HK-2 (cell line): ENCODE measurements at regions not wholly inside any gene's neighbourhood (a gene's known extent, or its start where the extent isn't known, plus 50 kb on each side); places are given as distances from the start of the nearest gene placed in this dataset.
"Not testable (repeated sequence)": the region's sequence is repeated elsewhere in the genome, so short reads cannot be mapped to it uniquely, and the experiment has no call there.

Experiments
- DNase-seq: peaks from one replicate; pipeline ENCODE4 v3.0.0-alpha.2; 2018; ENCODE audit not compliant: unreplicated experiment

DNA sequence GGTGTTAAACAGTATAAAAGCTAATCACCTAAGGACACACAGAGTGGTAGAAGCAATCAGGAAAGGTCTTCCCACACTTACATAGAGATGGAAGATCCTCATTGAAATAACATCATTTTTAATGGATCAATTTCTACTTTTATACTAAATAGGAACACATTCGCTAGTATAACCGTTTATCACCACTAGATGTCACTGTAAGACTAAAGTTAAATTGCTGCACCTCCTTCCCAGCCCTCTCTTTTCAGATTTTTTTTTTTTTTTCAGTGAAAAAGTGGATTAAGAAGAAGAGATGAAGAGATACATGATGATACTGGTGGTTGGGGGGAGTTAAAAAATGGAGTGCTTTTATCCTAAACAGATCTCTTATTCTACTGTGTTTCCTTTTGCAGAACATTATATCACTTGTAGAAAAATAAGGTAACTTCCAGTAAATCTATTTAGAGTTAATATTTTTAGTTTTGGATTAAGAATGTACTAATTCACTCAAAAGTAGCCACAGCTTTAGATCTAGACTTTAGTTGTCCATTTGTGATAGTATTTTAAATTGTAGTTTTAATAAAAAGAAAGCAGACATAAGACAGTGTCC is 116.9 kb upstream of the ARRDC3 start:
- DNase-seq = no peak

GRCh38 chr5:91495699-91496098 is 112.6 kb upstream of the ARRDC3 start:
- DNase-seq = no peak

DNA sequence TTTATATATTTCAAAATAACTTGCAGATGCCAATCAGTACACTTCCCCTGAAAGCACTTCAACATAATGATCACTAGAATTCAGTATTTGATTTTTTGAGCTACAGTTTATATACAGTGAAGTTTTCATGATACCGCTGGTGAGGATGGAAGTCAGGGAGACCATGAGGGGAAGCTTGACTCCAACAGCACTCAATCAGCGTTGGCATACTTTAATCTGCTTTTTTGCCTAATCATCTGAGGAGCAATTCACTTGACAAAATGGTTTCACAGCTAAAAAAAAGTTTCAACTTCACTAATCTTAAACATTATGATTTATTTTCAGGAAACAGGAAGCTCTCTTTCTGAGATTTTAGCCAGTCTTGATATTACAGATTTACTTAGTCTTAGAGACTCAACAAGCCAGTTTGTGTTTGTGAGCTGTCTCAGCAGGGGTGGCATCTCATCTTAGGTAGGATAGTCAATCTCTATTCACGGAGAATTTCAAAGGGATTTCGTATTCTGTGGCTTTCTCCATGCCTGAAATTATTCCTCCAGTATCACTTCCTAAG is 111.4 kb upstream of the ARRDC3 start:
- DNase-seq = no peak

DNA sequence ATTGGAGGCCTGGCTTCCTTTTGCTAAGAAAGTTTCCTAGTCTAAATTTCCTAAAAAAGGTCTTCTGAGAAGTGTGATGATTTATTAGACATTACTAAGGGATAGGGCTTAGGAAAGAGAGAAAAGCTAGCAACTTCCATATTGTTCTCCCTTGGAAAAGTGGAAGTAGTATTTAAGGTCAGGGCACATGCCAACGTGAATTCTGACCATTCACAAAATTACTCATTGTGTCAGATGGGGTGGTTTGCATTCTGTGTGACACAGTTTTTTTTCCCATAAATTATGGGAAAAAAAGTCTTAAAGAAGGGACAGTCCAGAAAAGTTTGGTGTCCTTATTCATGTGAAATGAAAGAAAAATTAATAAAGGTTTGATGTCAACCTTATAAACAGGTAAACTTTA is 110.0 kb upstream of the ARRDC3 start:
- no peak for DNase-seq

DNA sequence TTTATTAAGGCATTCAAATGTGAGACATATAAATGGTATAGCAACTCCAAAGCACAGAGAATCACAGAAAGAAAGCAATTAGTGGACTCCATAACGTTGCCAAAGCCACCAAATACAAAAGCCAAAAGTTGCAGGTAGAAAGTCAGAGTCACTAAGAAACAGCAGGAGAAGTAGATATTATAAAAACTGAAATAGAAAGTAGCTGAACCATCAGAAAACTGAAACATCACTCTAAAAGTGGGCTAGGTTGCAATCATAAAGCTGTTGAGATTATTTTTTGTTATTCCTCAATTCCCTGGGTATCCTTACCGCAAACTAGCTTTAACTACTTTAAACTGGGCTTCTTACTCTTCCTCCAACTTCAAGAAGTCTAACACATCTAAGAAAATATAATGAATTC is 108.1 kb upstream of the ARRDC3 start:
- DNase-seq = no peak

DNA sequence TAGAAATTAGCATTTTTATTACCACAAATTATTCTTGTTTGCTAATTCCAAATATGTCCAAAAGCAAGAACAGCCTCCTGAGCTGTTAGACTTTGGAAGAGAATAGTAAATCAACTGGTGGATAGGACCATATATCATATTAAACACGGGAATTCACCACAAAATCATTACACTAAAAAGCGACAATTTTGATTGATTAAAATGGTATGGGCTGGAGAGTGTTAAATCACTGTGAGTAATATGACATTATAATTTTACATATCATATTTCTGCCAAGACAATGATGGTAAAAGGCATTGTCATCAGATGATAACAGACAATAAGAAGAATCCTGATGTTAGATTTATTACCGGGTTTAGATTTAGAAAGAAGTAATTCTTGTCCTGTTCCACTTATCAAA is 107.2 kb upstream of the ARRDC3 start:
- no peak for DNase-seq

- no peak for DNase-seq
Observed at GRCh38 chr5:91487420-91487819, 104.3 kb upstream of the ARRDC3 start.

GRCh38 chr5:91486638-91487037 is 103.5 kb upstream of the ARRDC3 start:
- DNase-seq = no peak

GRCh38 chr5:91484662-91485061 is 101.5 kb upstream of the ARRDC3 start:
- no peak for DNase-seq

- DNase-seq = not testable (repeated sequence)
Observed at GRCh38 chr5:91479376-91479775, 96.3 kb upstream of the ARRDC3 start.

DNA sequence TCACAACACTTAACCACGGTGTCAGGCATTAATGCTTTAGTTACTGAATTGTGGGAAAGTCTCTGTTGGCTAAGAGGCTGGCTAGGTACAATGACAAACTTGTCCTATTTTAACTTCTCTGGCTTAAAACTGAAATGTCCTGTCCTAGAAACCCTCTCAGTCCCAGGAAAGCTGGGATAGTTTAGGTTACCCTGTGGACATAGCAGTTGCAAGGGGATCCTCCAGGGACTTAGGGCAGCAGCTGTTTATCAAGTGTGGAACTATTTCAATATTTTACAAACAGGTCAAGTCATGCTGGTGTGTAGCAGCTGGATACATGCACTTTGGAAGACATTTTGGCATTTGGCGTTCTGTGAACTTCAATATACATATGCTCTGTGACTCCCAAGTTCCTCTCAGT is 95.0 kb upstream of the ARRDC3 start:
- DNase-seq = no peak

- DNase-seq = no peak
Observed at GRCh38 chr5:91477408-91477807, 94.3 kb upstream of the ARRDC3 start.

GRCh38 chr5:91474201-91474600 is 91.1 kb upstream of the ARRDC3 start:
- no peak for DNase-seq

DNA sequence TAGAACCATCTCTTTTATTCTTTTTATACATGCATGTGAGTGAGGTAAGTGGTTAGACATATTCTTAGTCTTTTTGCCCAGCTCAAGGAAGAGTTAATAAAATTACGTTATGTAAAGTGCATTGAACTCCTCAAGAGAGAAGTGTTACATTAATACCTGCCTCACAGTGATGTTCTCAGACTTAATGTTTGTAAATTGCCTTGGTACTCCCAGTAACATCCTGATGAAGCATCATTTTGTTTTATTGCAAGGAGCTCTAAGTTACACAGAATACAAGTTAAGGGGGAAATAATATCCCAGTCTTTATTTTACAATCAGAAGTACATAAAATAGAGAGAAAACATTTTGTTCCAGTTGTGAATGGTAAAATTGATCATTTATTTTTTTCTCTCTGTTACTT is 89.5 kb upstream of the ARRDC3 start:
- DNase-seq = no peak

DNA sequence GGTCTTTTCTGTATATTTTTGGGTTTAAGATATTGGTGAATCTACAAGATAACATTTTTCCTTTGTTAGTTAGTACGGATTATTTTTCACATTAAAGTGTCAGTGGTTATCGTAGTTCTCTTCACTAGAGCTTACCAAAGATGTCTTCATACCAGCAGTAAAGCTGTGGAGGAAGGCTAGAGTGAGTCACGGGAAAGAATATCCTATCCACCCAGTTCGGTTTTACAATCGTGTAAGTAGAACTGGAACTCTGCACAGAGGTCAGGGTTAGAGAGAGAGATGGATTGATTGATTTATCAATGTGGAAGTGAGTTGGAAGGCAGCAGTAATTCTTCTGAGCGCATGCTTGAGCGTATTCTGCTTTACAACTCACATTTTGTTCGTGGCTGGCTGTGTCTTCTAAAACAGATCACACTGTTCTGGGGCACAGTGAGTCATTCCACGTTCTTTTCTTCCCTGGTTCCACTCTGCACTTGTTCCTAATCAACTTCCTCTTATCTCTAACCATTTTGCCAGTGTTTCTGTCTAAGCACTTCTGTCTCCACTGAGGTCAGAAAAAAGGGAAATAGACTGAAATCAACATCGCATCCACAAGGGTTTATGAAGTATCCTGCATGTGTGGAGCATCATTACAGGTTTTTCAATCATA is 86.5 kb upstream of the ARRDC3 start:
- DNase-seq = no peak

GRCh38 chr5:91468651-91469422 is 85.7 kb upstream of the ARRDC3 start:
- no peak for DNase-seq

GRCh38 chr5:91464886-91465646 is 81.9 kb upstream of the ARRDC3 start:
- no peak for DNase-seq

- DNase-seq = no peak
Observed at GRCh38 chr5:91457681-91458058, 74.6 kb upstream of the ARRDC3 start.

GRCh38 chr5:91456928-91457680 is 74.0 kb upstream of the ARRDC3 start:
- no peak for DNase-seq

GRCh38 chr5:91449083-91449482 is 66.0 kb upstream of the ARRDC3 start:
- no peak for DNase-seq

GRCh38 chr5:91448079-91448478 is 65.0 kb upstream of the ARRDC3 start:
- not testable (repeated sequence) for DNase-seq
